Adrenal gland (tissue), 5 donors: ENCODE measurements at regions not wholly inside any gene's neighbourhood (a gene's known extent, or its start where the extent isn't known, plus 50 kb on each side); places are given as distances from the start of the nearest gene placed in this dataset.

Experiments
- CTCF ChIP-seq, 6 experiments: fragments of 450-650 bp in 4 of 6; fragments of 200-600 bp in 2 of 6; sonication (generic) in 1 of 6; IDR thresholded peaks; 1 replicate in 5 of 6; 2 replicates in 1 of 6; pipeline versions ENCODE4 v1.5.1 to v1.8.0; 2016 to 2021; ENCODE audit warnings: antibody characterized with exemption in 6 of 6, mild to moderate bottlenecking in 2 of 6, moderate library complexity in 1 of 6
- POLR2A ChIP-seq, 2 donors: fragments of 450-650 bp; IDR thresholded peaks; one replicate each; pipeline ENCODE4 v1.6.1; 2017; ENCODE audit warnings: antibody characterized with exemption in 2 of 2, mild to moderate bottlenecking in 2 of 2, moderate library complexity in 1 of 2
- donor health status: DM: no; HTN: no; CAD: no.

- TF ChIP-seq CTCF (IDR thresholded peaks at IDR 0.05) (no peak), POLR2A (IDR thresholded peaks at IDR 0.05) (no peak)
These were observed 107.8 kb upstream of the GRIP1 start for GRCh38 chr12:66786531-66787308.
